ENCODE measurements at regions not wholly inside any gene's neighbourhood (a gene's known extent, or its start where the extent isn't known, plus 50 kb on each side); places are given as distances from the start of the nearest gene placed in this dataset.

DNA sequence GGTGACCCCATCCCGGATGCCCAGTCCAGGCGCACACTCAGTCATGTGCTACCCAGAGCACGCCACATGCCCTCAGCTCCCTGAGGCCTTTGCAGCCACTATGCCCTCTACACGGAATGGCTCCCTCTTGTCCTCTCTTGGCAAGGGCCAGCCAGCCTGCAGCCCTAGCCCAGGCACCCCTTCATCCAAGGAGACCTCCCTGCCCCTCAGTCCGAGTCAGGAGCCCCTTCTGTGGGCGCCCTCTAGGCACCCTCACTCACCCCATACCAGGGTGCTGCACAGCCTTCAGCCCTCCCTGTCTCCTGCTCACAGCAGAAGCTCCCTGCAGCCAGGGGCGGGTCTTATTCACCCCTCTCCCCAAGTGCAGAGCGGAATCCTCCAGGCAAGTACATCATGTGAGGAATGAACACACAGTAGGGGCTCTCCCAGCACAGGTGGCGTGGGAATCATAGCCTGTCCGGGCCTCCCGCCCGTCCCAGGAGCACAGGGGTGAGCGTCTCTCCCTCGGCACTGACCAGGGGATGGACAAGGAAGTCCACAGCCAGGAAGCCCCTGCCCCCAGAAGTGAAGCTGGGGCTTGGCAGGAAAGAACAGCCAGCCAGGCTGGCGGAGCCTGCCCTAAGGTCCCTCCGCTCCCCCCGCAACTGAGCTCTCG lies 186.9 kb downstream of the RBFOX3 start:
- intact Hi-C loops (cut with DNase I): no loop called here
- Histone ChIP-seq H3K27me3 (ENCODE audit: low read depth) (peaks cover 6% of the 10 kb centered on the region), H3K4me3 (no peak overlapping the region), H3K9me3 (no peaks in the 10 kb centered on the region), H3K27ac (no peak overlapping the region), H3K4me1 (no peaks in the 10 kb centered on the region), H3K36me3 (no peaks in the 10 kb centered on the region)
- TF ChIP-seq, protein P1, sequence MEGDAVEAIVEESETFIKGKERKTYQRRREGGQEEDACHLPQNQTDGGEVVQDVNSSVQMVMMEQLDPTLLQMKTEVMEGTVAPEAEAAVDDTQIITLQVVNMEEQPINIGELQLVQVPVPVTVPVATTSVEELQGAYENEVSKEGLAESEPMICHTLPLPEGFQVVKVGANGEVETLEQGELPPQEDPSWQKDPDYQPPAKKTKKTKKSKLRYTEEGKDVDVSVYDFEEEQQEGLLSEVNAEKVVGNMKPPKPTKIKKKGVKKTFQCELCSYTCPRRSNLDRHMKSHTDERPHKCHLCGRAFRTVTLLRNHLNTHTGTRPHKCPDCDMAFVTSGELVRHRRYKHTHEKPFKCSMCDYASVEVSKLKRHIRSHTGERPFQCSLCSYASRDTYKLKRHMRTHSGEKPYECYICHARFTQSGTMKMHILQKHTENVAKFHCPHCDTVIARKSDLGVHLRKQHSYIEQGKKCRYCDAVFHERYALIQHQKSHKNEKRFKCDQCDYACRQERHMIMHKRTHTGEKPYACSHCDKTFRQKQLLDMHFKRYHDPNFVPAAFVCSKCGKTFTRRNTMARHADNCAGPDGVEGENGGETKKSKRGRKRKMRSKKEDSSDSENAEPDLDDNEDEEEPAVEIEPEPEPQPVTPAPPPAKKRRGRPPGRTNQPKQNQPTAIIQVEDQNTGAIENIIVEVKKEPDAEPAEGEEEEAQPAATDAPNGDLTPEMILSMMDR (IDR thresholded peaks at IDR 0.05): no peak
- no peak for DNase-seq
- ATAC-seq: no peak

- no peaks in the 10 kb centered on the region for H3K4me1 ChIP-seq
- no peaks in the 10 kb centered on the region for H3K9me3 ChIP-seq
- TF ChIP-seq, protein P1 (IDR thresholded peaks at IDR 0.05): no peak
- DNase-seq (no peak), ATAC-seq (no peak)
- no peak overlapping the region for H3K27ac ChIP-seq
- no peaks in the 10 kb centered on the region for H3K36me3 ChIP-seq
- H3K27me3 ChIP-seq (ENCODE audit: low read depth): peaks cover 2% of the 10 kb centered on the region
- intact Hi-C loops (cut with DNase I): no loop called here
- no peak overlapping the region for H3K4me3 ChIP-seq
These were observed 188.6 kb downstream of the RBFOX3 start for GRCh38 chr17:79422236-79422635.

- TF ChIP-seq, protein P1 (IDR thresholded peaks at IDR 0.05): no peak
- intact Hi-C loops (cut with DNase I): no loop called here
- H3K36me3 ChIP-seq: no peaks in the 10 kb centered on the region
- ATAC-seq (no peak), DNase-seq (no peak)
- H3K27ac ChIP-seq: no peak overlapping the region
- no peaks in the 10 kb centered on the region for H3K9me3 ChIP-seq
- H3K4me3 ChIP-seq: no peak overlapping the region
- H3K4me1 ChIP-seq: no peaks in the 10 kb centered on the region
- peaks cover 18% of the 10 kb centered on the region for H3K27me3 ChIP-seq (ENCODE audit: low read depth)
These were observed 190.3 kb downstream of the RBFOX3 start for GRCh38 chr17:79420318-79421243.

DNA sequence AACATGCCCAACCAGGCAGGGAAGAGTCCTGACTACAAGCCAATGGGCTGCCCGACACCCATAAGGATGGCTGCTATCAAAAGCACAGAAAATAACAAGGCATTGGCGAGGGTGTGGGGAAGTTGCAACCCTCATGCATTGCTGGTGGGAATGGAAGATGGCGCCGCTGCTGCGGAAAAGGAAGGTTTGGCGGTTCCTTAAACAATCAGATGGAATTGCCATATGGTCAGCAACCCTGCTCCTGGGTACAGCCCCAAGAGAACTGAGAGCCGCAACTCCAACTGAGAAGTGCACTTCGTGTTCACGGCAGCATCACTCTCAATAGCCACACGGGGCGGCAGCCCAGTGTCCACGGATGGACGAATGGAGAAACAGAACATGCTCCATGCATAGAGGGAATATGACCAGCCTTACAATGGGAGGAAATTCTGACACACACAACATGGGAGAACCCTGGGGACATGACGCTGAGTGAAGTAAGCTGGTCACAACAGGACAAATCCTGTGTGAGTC lies 193.3 kb downstream of the RBFOX3 start:
- no peak for ATAC-seq
- no peaks in the 10 kb centered on the region for H3K9me3 ChIP-seq
- intact Hi-C loops (cut with DNase I): no loop called here
- H3K36me3 ChIP-seq: no peaks in the 10 kb centered on the region
- no peak for DNase-seq
- H3K4me1 ChIP-seq: no peaks in the 10 kb centered on the region
- no peak overlapping the region for H3K27ac ChIP-seq
- TF ChIP-seq, protein P1 (IDR thresholded peaks at IDR 0.05): no peak
- H3K27me3 ChIP-seq (ENCODE audit: low read depth): peaks cover 41% of the 10 kb centered on the region
- H3K4me3 ChIP-seq: no peak overlapping the region

- Histone ChIP-seq H3K4me3 (no peak overlapping the region), H3K27me3 (ENCODE audit: low read depth) (peaks cover 41% of the 10 kb centered on the region), H3K27ac (no peak overlapping the region), H3K36me3 (no peaks in the 10 kb centered on the region), H3K4me1 (no peaks in the 10 kb centered on the region), H3K9me3 (no peaks in the 10 kb centered on the region)
- DNase-seq (no peak), ATAC-seq (no peak)
- intact Hi-C loops (cut with DNase I): no loop called here
- TF ChIP-seq, protein P1 (IDR thresholded peaks at IDR 0.05): no peak
These were observed 194.9 kb downstream of the RBFOX3 start for GRCh38 chr17:79415909-79416308.

Data from lower lobe of right lung (tissue), 2 donors.